Thoracic aorta (tissue), 2 donors: ENCODE measurements at regions not wholly inside any gene's neighbourhood (a gene's known extent, or its start where the extent isn't known, plus 50 kb on each side); places are given as distances from the start of the nearest gene placed in this dataset.

Source experiments
- ATAC-seq: fragments of 150-250 bp; one replicate; pipeline ENCODE4 v1.8.0; 2017; ENCODE audit warnings: low read depth; ENCODE audit not compliant: insufficient number of reproducible peaks, low FRiP score
- DNase-seq: peaks from one replicate; pipeline ENCODE4 v3.0.0-alpha.2; 2020; ENCODE audit warnings: low spot score
- H3K27ac ChIP-seq, 2 donors: fragments of 200-600 bp; sonication (generic); 1 replicate in 1 of 2; 2 replicates in 1 of 2; pipeline ENCODE4 v1.5.1; 2016; ENCODE audit warnings: mild to moderate bottlenecking in 2 of 2, moderate library complexity in 2 of 2
- H3K27me3 ChIP-seq: fragments of 200-600 bp; sonication (generic); replicated peaks from 2 replicates; pipeline ENCODE4 v1.6.0; 2016; ENCODE audit warnings: mild to moderate bottlenecking; ENCODE audit not compliant: insufficient read depth
- H3K36me3 ChIP-seq: fragments of 200-600 bp; sonication (generic); one replicate; pipeline ENCODE4 v1.5.1; 2016
- H3K4me1 ChIP-seq, 2 donors: fragments of 200-600 bp; sonication (generic); 1 replicate in 1 of 2; 2 replicates in 1 of 2; pipeline versions ENCODE4 v1.5.1 to v1.6.0; 2016; ENCODE audit warnings: low read depth in 2 of 2, mild to moderate bottlenecking in 1 of 2; ENCODE audit not compliant: control insufficient read depth in 1 of 2
- H3K4me3 ChIP-seq: fragments of 200-600 bp; sonication (generic); 2 replicates; pipeline ENCODE4 v1.5.1; 2016; ENCODE audit warnings: mild to moderate bottlenecking
- H3K9me3 ChIP-seq: fragments of 200-600 bp; sonication (generic); 2 replicates; pipeline ENCODE4 v1.5.1; 2016
- CTCF ChIP-seq: fragments of 200-600 bp; sonication (generic); IDR thresholded peaks from one replicate; pipeline ENCODE4 v1.5.1; 2019; ENCODE audit warnings: antibody characterized with exemption

- Histone ChIP-seq H3K27ac (no peak overlapping the region), H3K4me1 (no peaks in the 10 kb centered on the region), H3K36me3 (no peaks in the 10 kb centered on the region), H3K4me3 (no peak overlapping the region), H3K27me3 (no peaks in the 10 kb centered on the region), H3K9me3 (no peaks in the 10 kb centered on the region)
- no peak for TF ChIP-seq CTCF
- ATAC-seq (no peak), DNase-seq (no peak)
Observed at GRCh38 chr20:58584051-58584824, 66.8 kb upstream of the STX16 start.

GRCh38 chr20:58583586-58583985, 67.5 kb upstream of the STX16 start:
- ATAC-seq (no peak), DNase-seq (no peak)
- Histone ChIP-seq H3K27ac (no peak overlapping the region), H3K9me3 (no peaks in the 10 kb centered on the region), H3K4me1 (no peaks in the 10 kb centered on the region), H3K4me3 (no peak overlapping the region), H3K36me3 (no peaks in the 10 kb centered on the region), H3K27me3 (no peaks in the 10 kb centered on the region)
- no peak for TF ChIP-seq CTCF

GRCh38 chr20:58583176-58583575, 67.9 kb upstream of the STX16 start:
- H3K27ac ChIP-seq: no peak overlapping the region
- TF ChIP-seq CTCF: no peak
- no peak for DNase-seq
- ATAC-seq: no peak
- H3K9me3 ChIP-seq: no peaks in the 10 kb centered on the region
- no peaks in the 10 kb centered on the region for H3K4me1 ChIP-seq
- H3K27me3 ChIP-seq: no peaks in the 10 kb centered on the region
- H3K4me3 ChIP-seq: no peak overlapping the region
- no peaks in the 10 kb centered on the region for H3K36me3 ChIP-seq

- DNase-seq (no peak), ATAC-seq (no peak)
- Histone ChIP-seq H3K36me3 (no peaks in the 10 kb centered on the region), H3K4me3 (no peak overlapping the region), H3K4me1 (no peaks in the 10 kb centered on the region), H3K27ac (no peak overlapping the region), H3K27me3 (no peaks in the 10 kb centered on the region), H3K9me3 (no peaks in the 10 kb centered on the region)
- TF ChIP-seq CTCF: no peak
Observed at GRCh38 chr20:58580474-58580835, 65.3 kb upstream of the APCDD1L start.

GRCh38 chr20:58579819-58580473, 64.7 kb upstream of the APCDD1L start:
- H3K27ac ChIP-seq: no peak overlapping the region
- H3K27me3 ChIP-seq: no peaks in the 10 kb centered on the region
- DNase-seq (no peak), ATAC-seq (no peak)
- no peaks in the 10 kb centered on the region for H3K36me3 ChIP-seq
- no peaks in the 10 kb centered on the region for H3K9me3 ChIP-seq
- H3K4me1 ChIP-seq: no peaks in the 10 kb centered on the region
- H3K4me3 ChIP-seq: no peak overlapping the region
- no peak for TF ChIP-seq CTCF
